ENCODE measurements at regions not wholly inside any gene's neighbourhood (a gene's known extent, or its start where the extent isn't known, plus 50 kb on each side); places are given as distances from the start of the nearest gene placed in this dataset.

GRCh38 chr1:55316947-55317662 is 101.9 kb upstream of the USP24 start:
- TF ChIP-seq CTCF (conservative IDR thresholded peaks at IDR 0.05; ENCODE audit: low read length) (no peak), EZH2phosphoT487 (IDR thresholded peaks at IDR 0.05; ENCODE audit: borderline replicate concordance) (no peak)

Measured in Loucy (cell line).